Fibroblast of lung (primary cell): ENCODE measurements at regions not wholly inside any gene's neighbourhood (a gene's known extent, or its start where the extent isn't known, plus 50 kb on each side); places are given as distances from the start of the nearest gene placed in this dataset.
A peak's percentile ranks its signal among the peaks of the same experiment; 100 is the strongest.

ENCODE experiments used
- DNase-seq, 2 donors: peaks; one replicate each; pipeline versions ENCODE4 v3.0.0 to v3.0.0-alpha.2; 2010; ENCODE audit warnings: low read depth in 2 of 2
- H2AFZ ChIP-seq: 2 replicates; pipeline ENCODE4 v1.5.1; 2012; ENCODE audit warnings: low read length, control low read depth, inconsistent platforms
- H3K27ac ChIP-seq: 2 replicates; pipeline ENCODE4 v1.5.1; 2011; ENCODE audit warnings: low read length, control low read depth; ENCODE audit not compliant: insufficient read depth
- H3K27me3 ChIP-seq: 2 replicates; pipeline ENCODE4 v1.5.1; 2011; ENCODE audit warnings: mild to moderate bottlenecking, low read length; ENCODE audit not compliant: control insufficient read depth, insufficient read depth
- H3K36me3 ChIP-seq: 2 replicates; pipeline ENCODE4 v1.5.1; 2011; ENCODE audit warnings: low read length; ENCODE audit not compliant: control insufficient read depth, insufficient read depth
- H3K4me1 ChIP-seq: 2 replicates; pipeline ENCODE4 v1.5.1; 2011; ENCODE audit warnings: low read length; ENCODE audit not compliant: control insufficient read depth, insufficient read depth; ENCODE audit errors: extremely low read depth
- H3K4me2 ChIP-seq: 2 replicates; pipeline ENCODE4 v1.5.1; 2011; ENCODE audit warnings: low read length, control low read depth; ENCODE audit not compliant: insufficient read depth; ENCODE audit errors: extremely low read depth
- H3K4me3 ChIP-seq, 4 experiments: fragments of 200-600 bp in 1 of 4; sonication (generic) in 1 of 4; replicated peaks in 1 of 4; 2 replicates each; pipeline ENCODE4 v1.5.1; 2011 to 2016; ENCODE audit warnings: low read length in 4 of 4, low read depth in 3 of 4, mild to moderate bottlenecking in 3 of 4, control low read depth in 2 of 4, inconsistent platforms in 1 of 4, mixed read lengths in 1 of 4; ENCODE audit not compliant: insufficient read depth in 1 of 4; ENCODE audit errors: control extremely low read depth in 1 of 4
- H3K79me2 ChIP-seq: 2 replicates; pipeline ENCODE4 v1.5.1; 2012; ENCODE audit warnings: mild to moderate bottlenecking, low read length, inconsistent platforms; ENCODE audit not compliant: control insufficient read depth, insufficient read depth
- H3K9ac ChIP-seq: 2 replicates; pipeline ENCODE4 v1.5.1; 2011; ENCODE audit warnings: mild to moderate bottlenecking, low read length, control low read depth; ENCODE audit not compliant: insufficient read depth
- H3K9me3 ChIP-seq: 2 replicates; pipeline ENCODE4 v1.5.1; 2012; ENCODE audit warnings: low read depth, low read length; ENCODE audit not compliant: control insufficient read depth, insufficient read depth
- H4K20me1 ChIP-seq: 2 replicates; pipeline ENCODE4 v1.5.1; 2011; ENCODE audit warnings: low read length; ENCODE audit not compliant: control insufficient read depth, insufficient read depth; ENCODE audit errors: extremely low read depth
- CTCF ChIP-seq, 2 donors: IDR thresholded peaks in 1 of 2; conservative IDR thresholded peaks in 1 of 2; 1 replicate in 1 of 2; 2 replicates in 1 of 2; pipeline ENCODE4 v1.5.1; 2011 to 2012; ENCODE audit warnings: low read length in 2 of 2, control low read depth in 1 of 2, inconsistent platforms in 1 of 2, low read depth in 1 of 2, mild to moderate bottlenecking in 1 of 2
- EZH2 ChIP-seq: IDR thresholded peaks from 2 replicates; pipeline ENCODE4 v1.5.1; 2012; ENCODE audit warnings: low read length, control low read depth, mild to moderate bottlenecking; ENCODE audit errors: missing control alignments

GRCh38 chr3:148202386-148202785, 495.3 kb upstream of the AGTR1 start:
- H3K4me2 ChIP-seq, result no peak overlapping the region
- no peak overlapping the region for H3K4me3 ChIP-seq
- TF ChIP-seq EZH2, result no peak
- TF ChIP-seq CTCF (conservative IDR thresholded peaks at IDR 0.05 in 1 of 2, IDR thresholded peaks at IDR 0.05 in 1 of 2; ENCODE audit: low read depth in 1 of 2, low read length in 2 of 2), result peak in 1 of 2 donors; percentile 16
- H2AFZ ChIP-seq, result no peak overlapping the region
- H4K20me1 ChIP-seq, result no peaks in the 10 kb centered on the region
- H3K9ac ChIP-seq, result no peak overlapping the region
- H3K27ac ChIP-seq, result no peak overlapping the region
- no peaks in the 10 kb centered on the region for H3K9me3 ChIP-seq
- H3K36me3 ChIP-seq, result no peaks in the 10 kb centered on the region
- H3K27me3 ChIP-seq, result no peaks in the 10 kb centered on the region
- H3K79me2 ChIP-seq, result no peaks in the 10 kb centered on the region
- DNase-seq, result no peak
- H3K4me1 ChIP-seq, result peaks cover 2% of the 10 kb centered on the region

- DNase-seq, result peak in 1 of 2 donors; percentile 47
Observed at GRCh38 chr3:148203297-148204010, 494.2 kb upstream of the AGTR1 start.

GRCh38 chr3:148204131-148204530, 493.6 kb upstream of the AGTR1 start:
- Histone ChIP-seq H3K4me1 (peaks cover 2% of the 10 kb centered on the region), H3K27me3 (no peaks in the 10 kb centered on the region), H2AFZ (no peak overlapping the region), H3K4me2 (no peak overlapping the region), H3K36me3 (no peaks in the 10 kb centered on the region), H3K27ac (no peak overlapping the region), H3K9ac (no peak overlapping the region), H3K79me2 (no peaks in the 10 kb centered on the region), H3K4me3 (no peak overlapping the region), H4K20me1 (no peaks in the 10 kb centered on the region), H3K9me3 (no peaks in the 10 kb centered on the region)
- DNase-seq, result no peak
- no peak for TF ChIP-seq EZH2
- no peak for TF ChIP-seq CTCF (conservative IDR thresholded peaks at IDR 0.05 in 1 of 2, IDR thresholded peaks at IDR 0.05 in 1 of 2; ENCODE audit: low read depth in 1 of 2, low read length in 2 of 2)

More at GRCh38 chr3:148203297-148204010, 494.2 kb upstream of the AGTR1 start:
- H3K9me3 ChIP-seq, result no peaks in the 10 kb centered on the region
- H3K4me1 ChIP-seq, result peaks cover 2% of the 10 kb centered on the region
- no peaks in the 10 kb centered on the region for H4K20me1 ChIP-seq
- H3K36me3 ChIP-seq, result no peaks in the 10 kb centered on the region
- no peaks in the 10 kb centered on the region for H3K79me2 ChIP-seq
- peak overlapping the region; percentile 62 for H3K4me2 ChIP-seq
- H3K9ac ChIP-seq, result no peak overlapping the region
- H3K27me3 ChIP-seq, result no peaks in the 10 kb centered on the region
- no peak overlapping the region for H3K27ac ChIP-seq
- no peak for TF ChIP-seq CTCF (conservative IDR thresholded peaks at IDR 0.05 in 1 of 2, IDR thresholded peaks at IDR 0.05 in 1 of 2; ENCODE audit: low read depth in 1 of 2, low read length in 2 of 2)
- TF ChIP-seq EZH2, result no peak
- H3K4me3 ChIP-seq, result peak overlapping the region; percentile 1 to 35 (median 20)
- H2AFZ ChIP-seq, result peak overlapping the region; percentile 66
